Stimulated activated CD8-positive, alpha-beta memory T cell treated with anti-CD3 and anti-CD28 coated beads, Interleukin-15, amount 100 ng/mL, for 48 hours (primary cell): ENCODE measurements at regions not wholly inside any gene's neighbourhood (a gene's known extent, or its start where the extent isn't known, plus 50 kb on each side); places are given as distances from the start of the nearest gene placed in this dataset.
"Not testable (repeated sequence)": the region's sequence is repeated elsewhere in the genome, so short reads cannot be mapped to it uniquely, and the experiment has no call there.

ENCODE experiments used
- DNase-seq, 2 donors: peaks; one replicate each; pipeline ENCODE4 v3.0.0-alpha.2; 2020; ENCODE audit warnings: low read depth in 2 of 2

GRCh38 chr1:91605566-91605965, 104.9 kb downstream of the CDC7 start:
- no peak for DNase-seq

GRCh38 chr1:91606546-91607078, 106.0 kb downstream of the CDC7 start:
- DNase-seq, result no peak

- not testable (repeated sequence) for DNase-seq
Observed at GRCh38 chr1:91607686-91608085, 107.0 kb downstream of the CDC7 start.

- DNase-seq, result no peak
Observed at GRCh38 chr1:91608876-91609275, 108.2 kb downstream of the CDC7 start.

GRCh38 chr1:91609551-91609950, 108.9 kb downstream of the CDC7 start:
- no peak for DNase-seq

- DNase-seq, result no peak
Observed at GRCh38 chr1:91610102-91610501, 109.5 kb downstream of the CDC7 start.

GRCh38 chr1:91610789-91611188, 110.1 kb downstream of the CDC7 start:
- no peak for DNase-seq

GRCh38 chr1:91611483-91611917, 110.8 kb downstream of the CDC7 start:
- no peak for DNase-seq

- no peak for DNase-seq
Observed at GRCh38 chr1:91613595-91613994, 112.9 kb downstream of the CDC7 start.

GRCh38 chr1:91616712-91617111, 116.1 kb downstream of the CDC7 start:
- no peak for DNase-seq

- DNase-seq, result no peak
Observed at GRCh38 chr1:91617285-91617765, 116.7 kb downstream of the CDC7 start.

- no peak for DNase-seq
Observed at GRCh38 chr1:91619881-91620280, 119.2 kb downstream of the CDC7 start.

- DNase-seq, result no peak
Observed at GRCh38 chr1:91621360-91621759, 120.7 kb downstream of the CDC7 start.

GRCh38 chr1:91621907-91622306, 121.3 kb downstream of the CDC7 start:
- DNase-seq, result no peak

GRCh38 chr1:91622616-91623015, 122.0 kb downstream of the CDC7 start:
- DNase-seq, result no peak

GRCh38 chr1:91623020-91623419, 122.4 kb downstream of the CDC7 start:
- DNase-seq, result no peak

GRCh38 chr1:91624331-91624730, 123.7 kb downstream of the CDC7 start:
- no peak for DNase-seq
